HG03457 (cell line): ENCODE measurements at regions not wholly inside any gene's neighbourhood (a gene's known extent, or its start where the extent isn't known, plus 50 kb on each side); places are given as distances from the start of the nearest gene placed in this dataset.
"Not testable (repeated sequence)": the region's sequence is repeated elsewhere in the genome, so short reads cannot be mapped to it uniquely, and the experiment has no call there.

Source experiments
- ATAC-seq: cut with Tn5 transposase; IDR thresholded peaks from one replicate; pipeline ENCODE4 v1.9.1; 2021; ENCODE audit warnings: moderate number of reproducible peaks; ENCODE audit not compliant: unreplicated experiment

DNA sequence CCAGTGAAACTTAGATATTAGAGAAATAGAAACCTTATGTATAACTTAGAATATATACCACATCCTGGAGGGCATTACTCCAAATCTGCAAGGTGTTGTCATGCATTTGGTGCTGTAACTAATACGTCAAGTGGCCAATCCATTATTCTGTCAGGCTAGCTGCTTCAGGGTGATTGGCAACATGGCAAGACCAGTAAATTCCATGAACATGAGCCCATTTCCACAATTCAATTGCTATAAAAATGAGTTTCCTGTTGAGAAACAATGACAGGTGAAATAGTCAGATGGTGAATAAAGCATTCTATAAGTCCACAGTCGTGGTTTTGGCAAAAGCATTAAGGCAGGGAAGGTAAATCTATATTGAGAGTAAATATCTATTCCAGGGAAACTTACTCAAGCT lies 566.0 kb downstream of the ADGRL2 start:
- no peak for ATAC-seq

DNA sequence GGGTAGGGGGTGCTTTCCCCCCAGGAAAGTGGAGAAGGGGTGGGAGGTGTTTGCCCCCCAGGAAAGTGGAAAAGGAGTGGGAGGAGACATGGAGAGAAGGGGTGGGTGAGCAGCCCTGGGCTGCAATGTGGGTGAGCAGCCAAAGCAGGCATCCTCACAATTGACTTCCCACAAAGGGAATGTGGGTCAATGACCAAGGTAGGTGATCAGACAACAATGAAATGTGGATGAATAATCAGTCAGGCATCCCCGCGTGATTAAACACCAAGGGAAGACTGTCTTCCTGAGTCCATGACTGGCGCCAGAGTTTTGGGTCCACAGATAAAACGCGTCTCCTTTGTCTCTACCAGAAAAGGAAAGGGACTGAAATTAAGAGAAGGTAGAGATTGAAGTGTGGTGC lies 558.8 kb downstream of the ADGRL2 start:
- not testable (repeated sequence) for ATAC-seq

DNA sequence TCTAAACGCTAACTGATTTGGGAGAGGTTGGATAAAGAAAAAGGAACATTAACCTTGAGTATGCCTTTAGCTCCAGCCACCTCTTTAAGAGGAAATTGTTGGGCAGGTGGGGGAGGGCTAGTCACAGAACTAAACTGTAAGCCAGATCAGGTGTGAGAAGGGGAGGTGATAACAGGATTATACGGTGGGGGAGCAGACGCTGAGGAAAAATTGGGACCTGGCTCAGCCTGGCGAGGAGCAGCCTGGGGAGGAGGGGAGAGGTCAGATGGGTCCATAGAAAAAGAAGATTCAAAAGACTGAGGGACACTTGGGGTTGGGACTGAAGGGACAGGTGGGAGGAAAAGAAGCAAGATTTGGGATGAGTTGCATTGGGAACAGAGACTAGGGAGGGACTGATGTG lies 558.0 kb downstream of the ADGRL2 start:
- ATAC-seq, result not testable (repeated sequence)

DNA sequence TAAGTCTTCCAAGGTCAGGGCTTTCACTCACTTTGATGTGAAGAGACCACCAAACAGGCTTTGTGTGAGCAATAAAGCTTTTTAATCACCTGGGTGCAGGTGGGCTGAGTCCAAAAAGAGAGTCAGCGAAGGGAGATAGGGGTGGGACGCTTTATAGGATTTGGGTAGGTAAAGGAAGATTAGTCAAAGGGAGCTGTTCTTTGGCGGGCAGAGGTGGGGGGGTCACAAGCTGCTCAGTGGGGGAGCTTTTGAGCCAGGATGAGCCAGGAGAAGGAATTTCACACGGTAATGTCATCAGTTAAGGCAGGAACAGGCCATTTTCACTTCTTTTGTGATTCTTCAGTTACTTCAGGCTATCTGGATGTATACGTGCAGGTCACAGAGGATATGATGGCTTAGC lies 553.8 kb downstream of the ADGRL2 start:
- not testable (repeated sequence) for ATAC-seq

DNA sequence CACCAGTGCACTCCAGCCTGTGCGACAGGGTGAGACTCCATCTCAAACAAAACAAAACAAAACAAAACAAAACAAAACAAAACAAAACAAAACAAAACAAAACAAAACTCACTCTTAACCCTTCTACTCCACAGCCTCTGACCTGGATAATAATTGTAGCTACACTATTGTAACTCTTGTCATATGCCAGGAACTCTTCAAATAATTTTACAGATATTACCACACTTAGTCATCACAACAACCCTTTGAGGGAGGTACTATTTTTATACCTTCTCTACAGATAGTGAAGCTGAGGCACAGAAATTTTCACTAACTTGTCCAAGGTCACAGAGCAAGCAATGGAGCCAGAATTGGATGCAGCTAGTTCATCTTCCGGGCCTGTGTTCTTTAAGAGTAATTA lies 547.8 kb downstream of the ADGRL2 start:
- no peak for ATAC-seq

DNA sequence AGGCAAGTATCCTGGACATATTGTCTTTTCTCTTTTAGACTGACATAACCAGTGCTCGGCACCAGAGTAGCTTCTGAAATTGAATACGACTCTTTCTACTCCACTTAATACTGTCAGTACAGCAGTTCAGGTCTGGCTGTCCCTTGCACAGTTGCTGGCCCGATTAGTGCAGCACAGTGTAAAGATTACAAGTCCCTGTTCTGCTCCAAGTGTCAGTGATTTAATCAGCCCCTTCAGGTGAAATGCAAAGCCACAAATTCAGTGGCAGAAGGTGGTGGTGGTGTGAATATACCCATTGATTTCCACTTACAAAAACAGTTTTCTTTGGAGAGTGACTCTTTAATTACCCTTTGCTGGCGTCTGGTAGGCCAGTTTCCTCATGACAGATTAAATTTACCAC lies 545.4 kb downstream of the ADGRL2 start:
- ATAC-seq, result no peak

DNA sequence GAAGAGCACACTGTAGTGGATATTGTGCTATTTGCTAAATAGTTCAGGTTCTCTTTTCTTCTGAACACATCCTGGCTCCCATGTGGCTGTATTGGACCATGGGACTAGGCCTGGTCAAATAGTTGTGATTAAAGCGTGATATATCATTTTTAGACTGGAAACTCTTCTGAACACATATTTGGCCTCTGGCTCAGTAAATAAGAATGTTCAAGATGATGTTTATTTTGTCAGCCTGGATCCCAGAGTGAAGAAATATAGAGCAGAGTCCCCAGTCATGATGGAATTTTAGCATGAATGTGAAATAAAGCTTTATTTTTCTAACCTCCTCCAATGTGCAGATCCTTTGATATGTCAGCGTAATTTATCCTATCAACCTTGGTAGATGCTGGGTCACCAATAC lies 542.6 kb downstream of the ADGRL2 start:
- ATAC-seq, result no peak

DNA sequence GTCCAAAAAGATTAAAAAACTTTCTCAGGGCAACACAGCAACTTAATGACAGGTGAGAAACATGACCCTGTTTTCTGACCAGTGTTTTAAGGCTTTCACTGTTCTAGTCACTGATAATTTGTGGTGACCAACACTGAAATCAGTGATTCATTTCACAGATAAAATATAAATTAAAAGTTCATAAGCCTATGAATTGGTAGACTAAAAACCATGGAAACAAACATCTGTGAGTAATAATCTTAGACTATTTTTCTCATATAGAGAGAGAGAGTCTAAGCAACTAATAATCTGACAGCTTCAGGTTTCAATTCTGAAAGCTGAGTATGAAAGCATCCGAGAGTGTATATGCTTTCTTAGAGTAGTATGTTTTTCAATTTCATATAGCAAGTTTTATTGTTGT lies 536.9 kb downstream of the ADGRL2 start:
- ATAC-seq, result no peak

DNA sequence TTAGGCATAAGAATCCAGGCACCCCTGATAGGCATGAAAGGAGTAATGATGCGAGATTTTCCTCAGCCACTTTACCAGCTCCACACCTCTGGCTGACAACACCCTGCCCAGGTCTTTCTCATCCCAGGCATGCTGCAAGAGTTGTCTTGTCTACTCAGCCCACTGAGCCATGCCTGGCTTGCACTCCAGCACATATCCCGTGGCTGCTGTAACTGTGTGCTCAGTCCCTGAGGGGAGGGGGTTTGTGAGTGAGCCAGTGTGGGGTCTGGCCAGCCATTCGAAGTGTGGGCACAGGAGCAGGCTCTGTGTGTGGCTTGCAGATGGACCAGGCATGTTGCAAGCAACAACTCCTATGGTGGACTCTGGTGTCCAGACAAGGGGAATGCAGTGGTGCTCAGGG lies 529.6 kb downstream of the ADGRL2 start:
- no peak for ATAC-seq

DNA sequence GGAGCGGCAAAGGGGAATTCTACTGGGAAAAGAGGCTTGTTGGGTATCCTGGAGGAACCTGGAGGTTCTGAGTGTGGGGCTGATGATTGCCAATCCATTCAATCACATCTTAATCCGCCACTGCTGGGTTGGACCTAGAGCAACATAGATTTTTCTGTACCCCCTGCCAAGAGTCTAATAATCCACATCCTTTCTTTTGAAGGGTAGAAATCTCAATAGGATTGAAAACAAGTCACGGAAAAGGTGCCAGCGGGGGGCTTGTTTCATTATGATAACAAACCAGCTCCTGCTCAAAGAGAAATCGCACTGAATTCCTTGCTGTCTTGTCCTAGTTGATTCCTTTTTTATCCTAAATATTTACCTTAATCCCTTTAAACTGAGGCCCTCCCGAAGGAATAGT lies 528.5 kb downstream of the ADGRL2 start:
- ATAC-seq, result no peak

DNA sequence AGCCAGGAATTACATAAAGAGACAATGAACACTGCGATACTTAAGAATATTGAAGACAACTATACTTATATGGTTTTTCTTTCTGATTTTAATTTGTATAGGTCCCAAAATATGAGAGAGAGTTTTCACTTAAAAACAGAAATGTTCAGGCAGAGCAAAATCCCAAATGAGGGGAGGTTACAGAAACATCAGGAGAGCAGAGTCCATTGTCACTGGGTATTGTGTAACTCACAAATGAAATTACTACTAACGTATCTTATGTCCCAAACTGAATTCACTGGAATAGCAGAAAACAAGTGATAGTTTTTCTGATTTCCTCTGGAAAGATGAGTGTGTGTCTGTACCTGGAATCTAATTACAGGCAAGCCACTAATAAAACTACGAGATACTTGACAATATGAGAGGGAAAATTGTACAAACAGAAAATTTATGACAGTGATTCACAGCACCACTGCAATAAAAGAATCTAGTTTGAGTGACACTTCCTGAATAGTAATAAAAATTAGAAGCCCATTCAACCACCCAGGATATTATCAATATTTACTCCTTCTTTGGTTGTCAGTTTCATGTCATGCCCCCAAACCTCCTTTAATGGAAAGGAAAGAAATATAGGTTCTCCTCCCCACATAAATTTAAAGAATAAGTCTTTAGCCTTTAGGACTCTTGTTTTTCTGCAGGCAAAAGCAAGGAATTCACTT lies 522.6 kb downstream of the ADGRL2 start:
- no peak for ATAC-seq

DNA sequence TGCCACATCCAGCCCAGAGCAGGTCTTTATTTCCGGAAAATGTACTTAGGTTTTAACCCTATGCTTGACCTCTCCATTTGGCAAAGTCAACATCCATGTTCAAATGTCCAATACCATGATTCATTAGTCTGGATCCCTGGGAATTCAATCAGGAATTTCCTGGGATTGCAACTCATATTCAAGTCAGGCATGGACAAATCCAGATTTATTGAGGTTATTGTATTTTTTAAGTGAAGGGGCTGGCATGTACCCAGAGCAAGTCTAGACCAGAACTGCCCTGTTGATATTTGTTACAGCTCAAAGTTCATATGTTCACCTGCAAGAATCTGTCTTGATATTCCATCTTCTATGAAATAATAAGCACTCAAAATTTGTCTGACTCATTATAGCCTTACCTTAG lies 521.1 kb downstream of the ADGRL2 start:
- ATAC-seq, result no peak

DNA sequence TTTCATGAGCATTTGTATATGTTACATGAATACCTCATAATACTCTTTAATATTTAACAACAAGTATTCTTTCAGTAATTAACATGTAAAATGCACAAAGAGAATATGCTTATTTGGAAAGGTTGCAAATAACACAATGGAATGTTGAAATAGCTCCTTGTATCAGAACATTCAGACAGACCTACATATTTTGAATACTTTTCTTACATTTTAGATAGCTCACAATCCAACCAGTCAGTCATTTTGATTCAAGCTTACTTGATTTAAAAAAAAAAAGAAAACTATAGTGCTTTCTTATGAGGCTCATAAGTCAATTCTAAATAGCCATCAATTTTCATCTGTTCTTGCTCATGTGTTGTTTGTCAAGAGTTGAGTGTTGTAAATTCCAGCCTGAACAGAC lies 518.8 kb downstream of the ADGRL2 start:
- no peak for ATAC-seq

DNA sequence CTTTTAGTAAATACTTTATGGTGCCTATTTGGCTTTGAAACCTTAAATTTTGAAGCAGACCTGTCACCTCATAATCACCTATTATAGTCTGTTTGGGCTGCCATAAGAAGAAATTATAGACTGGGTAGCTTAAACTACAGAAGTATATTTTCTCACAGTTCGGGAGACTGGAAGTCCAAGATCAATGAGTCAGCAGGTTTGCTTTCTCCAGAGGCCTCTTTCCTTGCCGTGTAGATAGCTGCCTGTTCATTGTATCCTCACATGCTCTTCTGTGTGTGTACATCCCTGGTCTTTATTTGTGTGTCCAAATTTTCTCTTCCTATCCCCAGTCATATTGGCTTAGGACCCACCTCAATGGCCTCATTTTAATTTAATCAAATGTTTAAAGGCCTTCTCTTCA lies 518.2 kb downstream of the ADGRL2 start:
- ATAC-seq, result no peak

DNA sequence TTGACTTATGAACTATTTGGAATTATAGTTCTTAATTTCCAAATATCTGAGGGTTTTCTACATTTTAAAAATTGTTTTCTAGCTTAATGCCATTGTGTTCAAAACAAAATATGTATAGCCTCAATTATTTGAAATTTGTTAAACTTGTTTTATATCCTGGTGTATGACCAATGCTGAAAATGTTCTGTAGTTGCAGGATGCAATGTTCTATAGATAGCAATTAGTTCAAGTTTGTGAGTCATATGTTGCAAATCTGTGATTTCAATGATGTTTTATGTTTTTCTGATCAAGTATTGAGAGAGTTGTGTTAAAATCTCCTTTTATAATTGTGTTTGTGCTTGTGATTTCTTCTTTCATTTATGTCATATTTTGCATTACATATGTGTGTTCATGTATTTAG lies 517.5 kb downstream of the ADGRL2 start:
- ATAC-seq, result no peak

DNA sequence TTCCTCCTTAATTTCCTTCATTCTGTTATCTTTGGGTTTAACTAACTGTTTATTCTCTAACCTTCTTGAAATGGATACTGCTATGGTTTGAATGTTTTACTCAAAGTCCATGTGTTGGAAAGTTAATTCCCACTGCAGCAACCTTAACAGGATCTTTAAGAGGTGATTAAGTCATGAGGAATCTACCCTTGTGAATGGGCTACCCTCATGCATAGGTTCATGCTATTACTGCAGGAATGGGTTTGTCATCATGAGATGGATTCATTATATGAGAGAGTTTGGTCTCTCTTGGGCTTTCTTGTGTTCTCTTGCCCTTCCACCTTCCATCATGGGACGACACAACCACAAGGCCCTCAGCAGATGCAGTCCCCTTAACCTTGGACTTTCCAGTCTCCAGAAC lies 516.9 kb downstream of the ADGRL2 start:
- no peak for ATAC-seq

DNA sequence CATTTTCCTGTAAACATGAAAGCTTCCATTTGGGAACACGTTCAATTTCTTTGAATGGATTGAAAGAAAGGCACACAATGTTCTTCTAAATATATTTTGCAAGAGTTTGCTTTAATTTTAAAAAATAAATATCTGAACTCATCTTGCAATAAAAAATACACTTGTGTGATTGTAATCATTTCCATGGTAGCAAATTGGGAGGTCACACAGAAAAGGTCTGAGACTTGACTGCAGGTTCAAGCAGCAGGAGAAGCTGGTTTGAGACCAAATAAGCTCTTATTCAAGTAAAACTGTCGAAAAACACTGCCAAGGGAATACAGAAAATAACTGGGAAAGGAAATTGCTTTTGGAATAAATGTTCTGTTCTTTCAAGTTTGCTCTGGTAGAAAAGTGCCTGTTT lies 498.9 kb downstream of the ADGRL2 start:
- ATAC-seq, result no peak

DNA sequence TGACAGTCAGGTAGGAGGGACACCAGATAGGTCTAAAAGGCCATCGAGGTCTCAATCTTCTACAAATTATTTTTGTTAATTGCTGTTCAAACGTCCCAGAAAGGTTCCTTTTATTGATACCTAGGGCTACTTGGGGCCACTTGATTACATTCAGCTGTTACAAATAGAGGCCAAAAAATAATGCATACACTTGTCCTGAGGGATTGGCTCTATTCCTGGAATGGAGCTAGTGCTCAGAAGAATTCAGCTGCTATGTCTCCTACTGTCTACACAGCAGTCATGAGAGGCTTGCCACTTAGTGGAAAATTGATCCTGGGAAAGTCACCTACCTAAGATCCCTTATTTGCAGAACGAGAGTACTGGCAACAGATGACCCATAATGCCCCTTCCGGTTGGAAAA lies 498.3 kb downstream of the ADGRL2 start:
- no peak for ATAC-seq

DNA sequence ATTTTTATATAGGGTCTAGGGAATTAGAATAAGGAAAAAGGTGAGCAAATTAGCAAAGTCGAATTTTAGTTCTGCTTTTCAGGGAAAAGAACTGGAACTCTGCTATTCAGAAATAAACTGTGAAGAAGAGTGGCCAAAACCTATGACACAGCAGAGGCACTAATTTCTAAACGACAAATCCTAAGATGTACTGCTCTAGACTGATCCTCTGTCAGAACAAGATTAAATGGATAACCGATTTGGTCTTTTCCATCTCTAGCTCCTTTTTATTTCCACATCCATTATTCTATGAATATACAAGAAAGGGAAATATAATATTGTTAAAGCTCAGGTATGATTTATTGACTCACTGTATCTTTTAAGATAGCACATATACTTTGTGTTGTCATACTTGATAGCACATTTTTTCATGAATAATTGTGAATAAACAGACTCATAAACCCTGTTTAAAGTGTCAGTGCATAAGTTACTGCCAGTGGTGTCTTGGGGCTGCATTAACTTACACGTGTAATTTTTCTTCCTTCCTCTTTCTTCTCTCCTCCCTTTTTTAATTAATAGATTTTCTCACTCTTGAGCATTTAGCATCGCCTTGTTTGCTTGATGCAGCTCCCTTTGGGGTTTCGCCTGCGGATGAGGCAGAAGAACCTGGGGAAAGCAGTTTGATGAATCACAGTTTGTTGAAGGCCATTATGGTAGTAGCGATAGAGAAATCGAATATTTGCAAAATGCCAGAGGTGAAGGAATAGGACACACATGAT lies 496.6 kb downstream of the ADGRL2 start:
- ATAC-seq, result no peak

DNA sequence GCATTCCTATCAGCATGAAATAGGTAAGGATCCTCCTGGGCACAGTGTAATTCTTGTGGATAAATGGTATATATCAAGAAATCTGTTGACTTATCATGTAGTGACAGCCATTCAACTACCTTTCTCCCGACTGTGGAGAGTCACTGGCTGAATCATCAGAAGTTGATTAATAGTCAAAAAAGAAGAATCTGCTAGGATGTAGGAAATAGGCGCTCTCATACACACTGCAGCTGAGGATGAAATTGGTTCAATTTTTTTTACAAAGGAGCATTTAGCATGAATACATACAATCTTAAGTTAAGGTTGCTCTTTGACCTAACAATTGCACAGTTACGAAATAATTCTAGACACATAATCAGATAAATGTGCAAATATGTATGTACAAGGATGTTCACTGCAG lies 486.8 kb downstream of the ADGRL2 start:
- ATAC-seq, result no peak

DNA sequence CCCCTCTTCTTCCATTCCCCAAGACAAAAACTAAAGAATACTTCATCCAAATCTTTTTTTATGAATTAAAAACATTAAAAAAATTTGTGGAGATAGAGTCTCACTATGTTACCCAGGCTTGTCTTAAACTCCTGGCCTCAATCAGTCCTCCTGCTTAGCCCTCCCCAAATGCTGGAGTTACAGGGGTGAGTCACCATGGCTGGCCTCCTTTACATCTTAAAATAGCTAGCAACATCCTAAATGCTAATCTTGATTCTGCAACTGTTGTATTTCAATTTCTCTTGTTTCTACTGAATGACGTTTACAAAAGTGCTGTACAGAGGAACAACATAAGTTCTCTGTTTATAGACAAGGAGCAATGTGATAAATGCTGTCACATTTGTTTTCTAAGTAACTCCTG lies 483.5 kb downstream of the ADGRL2 start:
- ATAC-seq, result no peak

DNA sequence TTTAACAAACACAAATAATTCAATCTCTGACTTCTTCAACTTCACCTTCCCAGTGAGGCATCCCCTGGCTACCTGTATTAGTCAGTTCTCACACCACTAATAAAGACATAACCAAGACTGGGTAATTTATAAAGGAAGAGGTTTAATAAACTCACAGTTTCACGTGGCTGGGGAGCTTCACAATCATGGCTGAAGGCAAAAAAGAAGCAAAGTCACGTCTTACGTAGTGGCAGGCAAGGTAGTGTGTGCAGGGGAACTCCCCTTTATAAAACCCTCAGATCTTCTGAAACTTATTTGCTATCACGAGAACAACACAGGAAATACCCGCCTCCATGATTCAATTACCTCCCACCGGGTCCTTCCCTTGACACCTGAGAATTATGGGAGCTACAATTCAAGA lies 478.5 kb downstream of the ADGRL2 start:
- no peak for ATAC-seq

DNA sequence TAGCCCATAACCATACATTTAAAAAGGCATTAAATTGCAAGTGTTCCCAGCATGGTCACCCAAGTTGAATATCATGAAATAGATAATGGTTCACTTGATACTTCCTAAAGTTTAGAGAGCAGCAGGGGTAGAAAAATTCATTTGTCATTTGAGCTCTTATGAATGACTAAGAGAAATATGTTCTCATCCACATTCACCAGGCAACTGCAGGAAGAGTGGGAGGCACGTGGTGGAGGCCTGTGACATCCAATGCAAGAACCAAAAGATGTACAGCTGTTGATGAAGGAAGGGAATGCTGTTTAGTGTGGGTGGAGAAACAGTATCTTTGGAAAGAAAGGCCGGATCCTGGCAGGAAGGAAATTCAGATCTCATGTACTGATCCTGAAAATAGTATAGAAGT lies 473.1 kb downstream of the ADGRL2 start:
- ATAC-seq, result no peak
